ELF-1 (cell line): ENCODE measurements at regions not wholly inside any gene's neighbourhood (a gene's known extent, or its start where the extent isn't known, plus 50 kb on each side); places are given as distances from the start of the nearest gene placed in this dataset.

Experiments
- DNase-seq: peaks from one replicate; pipeline ENCODE4 v3.0.0-alpha.2; 2016; ENCODE audit warnings: low read depth, low spot score

- no peak for DNase-seq
Measured at GRCh38 chr3:28033059-28033784, 208.2 kb upstream of the CMC1 start.

GRCh38 chr3:28036599-28037575 lies 204.5 kb upstream of the CMC1 start:
- no peak for DNase-seq

GRCh38 chr3:28039234-28039633 lies 202.2 kb upstream of the CMC1 start:
- DNase-seq: no peak

GRCh38 chr3:28039829-28040228 lies 201.6 kb upstream of the CMC1 start:
- no peak for DNase-seq

DNA sequence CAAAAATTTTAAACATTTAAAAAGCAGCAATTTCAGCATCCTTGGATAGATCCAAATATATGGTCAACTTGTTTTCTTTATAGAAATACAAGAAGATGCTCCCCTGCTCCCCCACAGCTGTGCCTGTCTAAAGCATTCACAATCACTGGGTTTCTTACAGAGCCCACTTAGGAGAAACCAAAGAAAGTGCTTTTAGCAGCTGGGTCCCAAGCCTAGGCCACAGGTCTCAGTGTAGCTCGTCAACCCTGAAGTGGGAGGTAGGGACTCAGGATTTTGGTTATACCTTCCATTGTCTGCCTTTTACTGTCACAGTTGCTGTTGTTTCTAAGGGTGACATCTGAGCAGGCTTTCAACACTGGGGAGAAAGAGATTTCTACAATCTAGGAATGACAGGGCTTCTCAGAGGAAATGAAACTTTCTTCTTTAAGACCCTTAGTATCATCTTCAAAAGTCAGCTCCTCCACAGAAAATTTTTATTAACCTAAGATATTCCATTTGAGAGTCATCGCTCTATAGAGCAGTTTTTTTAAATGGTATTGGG lies 199.3 kb upstream of the CMC1 start:
- DNase-seq: no peak

GRCh38 chr3:28042707-28043106 lies 198.7 kb upstream of the CMC1 start:
- no peak for DNase-seq

- no peak for DNase-seq
Measured at GRCh38 chr3:28050120-28050519, 191.3 kb upstream of the CMC1 start.

DNA sequence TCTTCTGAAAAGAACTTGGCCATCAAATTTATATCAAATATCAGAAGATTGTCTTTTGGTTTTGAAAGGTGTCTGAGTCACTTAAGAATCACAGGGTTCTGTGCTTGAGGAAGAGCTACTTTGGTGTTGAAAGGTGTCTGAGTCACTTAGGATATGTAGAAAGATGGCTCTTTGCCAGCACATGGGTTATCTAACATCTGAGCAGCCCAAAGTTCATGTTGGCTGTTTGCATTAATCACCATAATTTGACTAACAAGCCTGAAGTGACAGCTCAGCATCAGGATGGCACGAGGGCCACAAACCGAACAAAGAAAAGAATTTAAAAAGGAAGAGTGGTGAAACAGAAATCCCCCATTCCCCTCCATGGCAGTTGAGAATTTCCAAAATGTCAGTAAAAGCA lies 190.5 kb upstream of the CMC1 start:
- no peak for DNase-seq

DNA sequence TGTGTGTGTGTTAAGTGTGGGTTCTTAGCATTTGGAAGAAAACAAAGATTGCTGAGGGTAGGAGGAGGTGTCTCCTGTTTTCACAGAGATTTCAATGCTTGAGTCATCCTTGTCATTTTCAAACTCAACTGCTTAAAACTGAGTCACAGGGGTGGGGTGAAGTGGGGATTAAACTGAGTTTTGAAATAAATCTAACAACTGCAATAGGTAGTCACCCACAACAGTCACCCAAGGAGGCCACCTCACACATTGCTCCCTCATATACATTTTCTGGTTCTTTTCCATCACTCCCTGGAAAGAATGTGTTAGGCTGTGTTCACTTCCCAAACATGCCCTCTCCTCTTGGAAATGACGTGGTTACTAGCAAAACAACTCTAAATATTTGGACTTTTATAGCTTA lies 187.7 kb upstream of the CMC1 start:
- DNase-seq: no peak

- no peak for DNase-seq
Measured at GRCh38 chr3:28056806-28057205, 184.6 kb upstream of the CMC1 start.

GRCh38 chr3:28057539-28057938 lies 183.9 kb upstream of the CMC1 start:
- DNase-seq: no peak

DNA sequence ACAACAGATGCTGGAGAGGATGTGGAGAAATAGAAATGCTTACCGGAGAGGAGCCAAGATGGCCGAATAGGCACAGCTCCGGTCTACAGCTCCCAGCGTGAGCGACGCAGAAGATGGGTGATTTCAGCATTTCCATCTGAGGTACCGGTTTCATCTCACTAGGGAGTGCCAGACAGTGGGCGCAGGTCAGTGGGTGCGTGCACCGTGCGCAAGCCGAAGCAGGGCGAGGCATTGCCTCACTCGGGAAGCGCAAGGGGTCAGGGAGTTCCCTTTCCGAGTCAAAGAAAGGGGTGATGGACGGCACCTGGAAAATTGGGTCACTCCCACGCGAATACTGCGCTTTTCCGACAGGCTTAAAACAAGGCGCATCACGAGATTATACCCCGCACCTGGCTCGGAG lies 182.2 kb upstream of the CMC1 start:
- DNase-seq: peak; percentile 18

DNA sequence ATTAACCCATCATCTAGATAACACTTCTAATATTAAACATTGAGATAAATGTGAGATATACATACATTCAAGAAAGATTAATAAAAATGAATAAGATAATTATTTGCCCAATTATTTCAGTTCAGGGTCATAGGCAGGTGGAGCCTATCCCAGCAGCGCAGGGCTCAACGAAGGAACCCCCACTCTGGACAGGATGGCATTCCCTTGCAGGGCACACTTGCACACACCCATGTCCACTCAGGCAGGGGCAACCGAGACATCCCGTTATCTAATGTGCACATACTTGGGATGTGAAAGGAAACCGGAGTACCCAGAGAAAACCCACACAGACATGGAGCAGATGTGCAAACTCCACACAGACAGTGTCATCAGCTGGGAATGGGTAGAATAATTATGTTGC lies 175.4 kb upstream of the CMC1 start:
- DNase-seq: no peak

GRCh38 chr3:28067014-28067413 lies 174.4 kb upstream of the CMC1 start:
- DNase-seq: no peak

- no peak for DNase-seq
Measured at GRCh38 chr3:28068342-28068741, 173.1 kb upstream of the CMC1 start.

GRCh38 chr3:28069438-28069837 lies 172.0 kb upstream of the CMC1 start:
- no peak for DNase-seq

- no peak for DNase-seq
Measured at GRCh38 chr3:28076246-28076645, 165.2 kb upstream of the CMC1 start.

- peak; percentile 41 for DNase-seq
Measured at GRCh38 chr3:28077572-28077971, 163.8 kb upstream of the CMC1 start.

DNA sequence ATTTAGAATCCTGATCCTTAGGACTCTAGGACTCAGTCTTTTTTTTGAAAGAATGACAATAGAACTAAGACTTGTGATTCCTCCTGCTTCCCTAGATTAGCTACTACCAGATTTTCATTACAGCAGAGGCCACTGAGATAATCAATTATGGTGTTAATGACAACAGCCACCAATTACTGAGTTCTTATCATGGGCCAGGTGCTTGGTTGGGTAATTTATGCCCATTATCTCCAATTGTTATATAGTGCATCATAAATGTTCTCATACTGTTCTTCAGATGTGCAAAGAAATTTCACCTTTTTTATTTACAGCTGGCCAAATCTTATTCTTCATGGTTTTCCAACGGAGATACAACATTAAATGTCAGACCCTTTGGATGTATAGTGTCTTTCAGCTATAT lies 162.9 kb upstream of the CMC1 start:
- DNase-seq: no peak

DNA sequence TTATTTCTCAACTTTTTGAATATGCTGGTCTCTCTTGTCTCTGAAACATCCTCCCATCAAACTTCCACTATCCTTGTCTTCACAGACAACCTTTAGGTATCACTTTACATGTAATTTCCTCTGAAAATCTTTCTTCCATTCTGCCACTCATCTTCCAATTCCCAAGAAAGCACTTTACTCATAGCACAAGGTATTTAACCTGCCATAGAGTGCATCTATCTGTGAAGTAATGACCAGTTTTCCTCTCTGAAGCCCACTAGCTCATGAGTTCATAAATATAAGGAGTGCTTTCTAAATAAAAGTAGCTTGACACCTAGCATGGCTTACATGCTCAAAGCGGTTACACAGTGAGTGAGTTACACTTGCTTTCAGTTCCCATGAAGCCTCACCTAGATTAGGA lies 160.7 kb upstream of the CMC1 start:
- DNase-seq: no peak

- no peak for DNase-seq
Measured at GRCh38 chr3:28081533-28081947, 159.9 kb upstream of the CMC1 start.

DNA sequence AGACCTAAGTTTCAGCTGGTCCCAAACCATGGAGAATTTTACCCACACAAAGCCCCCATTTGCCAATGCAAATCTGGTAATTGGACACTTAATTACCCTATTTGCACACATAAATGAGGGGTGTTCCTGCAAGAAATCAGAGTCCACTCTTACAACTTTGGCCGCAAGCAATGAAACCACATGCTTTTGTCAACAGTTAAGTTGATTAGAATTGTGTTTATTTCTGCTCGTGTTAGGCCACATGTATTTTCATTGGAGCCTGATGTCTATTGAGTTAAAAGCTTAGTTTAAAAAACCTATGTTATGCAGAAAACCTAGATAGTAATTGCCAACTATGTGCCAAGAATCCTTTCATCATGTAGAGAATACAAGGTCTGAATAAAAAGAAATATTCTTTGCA lies 153.8 kb upstream of the CMC1 start:
- DNase-seq: no peak
